Loucy (cell line): ENCODE measurements at regions not wholly inside any gene's neighbourhood (a gene's known extent, or its start where the extent isn't known, plus 50 kb on each side); places are given as distances from the start of the nearest gene placed in this dataset.

Source experiments
- H2AFZ ChIP-seq: fragments of 200-600 bp; sonication (generic); 2 replicates; pipeline ENCODE4 v1.6.0; 2016; ENCODE audit warnings: antibody characterized with exemption, mild to moderate bottlenecking, low read length, moderate library complexity
- H3F3A ChIP-seq: fragments of 200-600 bp; 2 replicates; pipeline ENCODE4 v1.6.0; 2016; ENCODE audit warnings: antibody characterized with exemption, low read depth, mild to moderate bottlenecking
- H3K27me3 ChIP-seq: fragments of 200-600 bp; sonication (generic); 2 replicates; pipeline ENCODE4 v1.6.1; 2014; ENCODE audit warnings: low read length, mild to moderate bottlenecking; ENCODE audit not compliant: insufficient read depth, poor library complexity, severe bottlenecking
- H3K36me3 ChIP-seq: fragments of 200-600 bp; sonication (generic); 2 replicates; pipeline ENCODE4 v1.6.1; 2016; ENCODE audit warnings: low read length; ENCODE audit not compliant: insufficient read depth
- H3K4me1 ChIP-seq: fragments of 200-600 bp; sonication (generic); 2 replicates; pipeline ENCODE4 v1.5.1; 2014; ENCODE audit warnings: low read length, mild to moderate bottlenecking; ENCODE audit not compliant: insufficient read depth, poor library complexity, severe bottlenecking
- H3K4me2 ChIP-seq: fragments of 200-600 bp; sonication (generic); 2 replicates; pipeline ENCODE4 v1.6.0; 2014; ENCODE audit warnings: antibody characterized with exemption, low read length, low read depth, mild to moderate bottlenecking; ENCODE audit not compliant: poor library complexity, severe bottlenecking
- H3K4me3 ChIP-seq: fragments of 200-600 bp; sonication (generic); 2 replicates; pipeline ENCODE4 v1.5.1; 2014; ENCODE audit warnings: low read length, mild to moderate bottlenecking, mixed read lengths; ENCODE audit not compliant: poor library complexity, severe bottlenecking
- H3K79me2 ChIP-seq: fragments of 200-600 bp; sonication (generic); 2 replicates; pipeline ENCODE4 v1.6.1; 2014; ENCODE audit warnings: low read length; ENCODE audit not compliant: insufficient read depth
- H3K9ac ChIP-seq: fragments of 200-600 bp; sonication (generic); 2 replicates; pipeline ENCODE4 v1.6.0; 2014; ENCODE audit warnings: mild to moderate bottlenecking, low read depth, low read length, moderate library complexity; ENCODE audit not compliant: poor library complexity, severe bottlenecking
- H3K9me2 ChIP-seq: fragments of 200-600 bp; sonication (generic); replicated peaks from 2 replicates; pipeline ENCODE4 v1.6.1; 2016; ENCODE audit warnings: low read depth, low read length, mixed read lengths
- H3K9me3 ChIP-seq: fragments of 200-600 bp; sonication (generic); 2 replicates; pipeline ENCODE4 v1.6.1; 2014; ENCODE audit warnings: mild to moderate bottlenecking, antibody characterized with exemption, low read length, low read depth; ENCODE audit not compliant: insufficient read depth
- H4K20me1 ChIP-seq: fragments of 200-600 bp; sonication (generic); 2 replicates; pipeline ENCODE4 v1.6.0; 2014; ENCODE audit warnings: antibody characterized with exemption, low read length, mild to moderate bottlenecking; ENCODE audit not compliant: insufficient read depth, poor library complexity, severe bottlenecking
- EZH2phosphoT487 ChIP-seq: fragments of 200-600 bp; IDR thresholded peaks from 2 replicates; pipeline ENCODE4 v1.6.1; 2018; ENCODE audit warnings: antibody characterized with exemption, mild to moderate bottlenecking, moderate library complexity, borderline replicate concordance
- TF ChIP-seq, protein P1 (sequence below): fragments of 200-600 bp; sonication (generic); conservative IDR thresholded peaks from 2 replicates; pipeline ENCODE4 v1.5.1; 2014; ENCODE audit warnings: mild to moderate bottlenecking, antibody characterized with exemption, low read length

DNA sequence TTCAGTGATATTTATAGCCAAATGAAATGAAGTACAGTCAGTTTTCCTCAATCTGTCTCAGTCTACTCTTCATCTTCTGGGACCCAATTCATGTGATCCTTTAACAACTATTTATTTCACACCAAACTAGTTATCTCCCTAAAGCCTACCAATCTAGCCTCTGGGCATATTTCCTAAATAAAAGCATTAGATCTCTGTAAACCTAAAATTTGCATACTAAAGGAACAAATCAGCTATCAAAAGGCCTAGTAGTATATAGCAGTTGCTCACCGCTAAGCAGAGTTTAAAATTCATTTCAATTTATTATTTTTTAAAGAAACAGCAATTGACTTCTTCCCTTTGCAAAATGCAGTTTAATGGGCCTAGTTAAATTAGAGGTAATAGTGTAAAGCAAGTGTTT lies 280.2 kb downstream of the ZEB2 start:
- H3K79me2 ChIP-seq: no peaks in the 10 kb centered on the region; the same call in 1 of the 2 replicates
- no peak overlapping the region for H3K4me3 ChIP-seq
- H3F3A ChIP-seq: no peaks in the 10 kb centered on the region
- H4K20me1 ChIP-seq: no peaks in the 10 kb centered on the region
- H3K9ac ChIP-seq: no peak overlapping the region
- no peak for TF ChIP-seq EZH2phosphoT487
- TF ChIP-seq, protein P1, sequence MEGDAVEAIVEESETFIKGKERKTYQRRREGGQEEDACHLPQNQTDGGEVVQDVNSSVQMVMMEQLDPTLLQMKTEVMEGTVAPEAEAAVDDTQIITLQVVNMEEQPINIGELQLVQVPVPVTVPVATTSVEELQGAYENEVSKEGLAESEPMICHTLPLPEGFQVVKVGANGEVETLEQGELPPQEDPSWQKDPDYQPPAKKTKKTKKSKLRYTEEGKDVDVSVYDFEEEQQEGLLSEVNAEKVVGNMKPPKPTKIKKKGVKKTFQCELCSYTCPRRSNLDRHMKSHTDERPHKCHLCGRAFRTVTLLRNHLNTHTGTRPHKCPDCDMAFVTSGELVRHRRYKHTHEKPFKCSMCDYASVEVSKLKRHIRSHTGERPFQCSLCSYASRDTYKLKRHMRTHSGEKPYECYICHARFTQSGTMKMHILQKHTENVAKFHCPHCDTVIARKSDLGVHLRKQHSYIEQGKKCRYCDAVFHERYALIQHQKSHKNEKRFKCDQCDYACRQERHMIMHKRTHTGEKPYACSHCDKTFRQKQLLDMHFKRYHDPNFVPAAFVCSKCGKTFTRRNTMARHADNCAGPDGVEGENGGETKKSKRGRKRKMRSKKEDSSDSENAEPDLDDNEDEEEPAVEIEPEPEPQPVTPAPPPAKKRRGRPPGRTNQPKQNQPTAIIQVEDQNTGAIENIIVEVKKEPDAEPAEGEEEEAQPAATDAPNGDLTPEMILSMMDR: no peak
- no peak overlapping the region for H2AFZ ChIP-seq
- H3K27me3 ChIP-seq: no peaks in the 10 kb centered on the region
- H3K36me3 ChIP-seq: no peaks in the 10 kb centered on the region
- no peaks in the 10 kb centered on the region for H3K9me3 ChIP-seq
- H3K4me1 ChIP-seq: peaks cover 49% of the 10 kb centered on the region
- no peak overlapping the region for H3K4me2 ChIP-seq
- no peaks in the 10 kb centered on the region for H3K9me2 ChIP-seq

DNA sequence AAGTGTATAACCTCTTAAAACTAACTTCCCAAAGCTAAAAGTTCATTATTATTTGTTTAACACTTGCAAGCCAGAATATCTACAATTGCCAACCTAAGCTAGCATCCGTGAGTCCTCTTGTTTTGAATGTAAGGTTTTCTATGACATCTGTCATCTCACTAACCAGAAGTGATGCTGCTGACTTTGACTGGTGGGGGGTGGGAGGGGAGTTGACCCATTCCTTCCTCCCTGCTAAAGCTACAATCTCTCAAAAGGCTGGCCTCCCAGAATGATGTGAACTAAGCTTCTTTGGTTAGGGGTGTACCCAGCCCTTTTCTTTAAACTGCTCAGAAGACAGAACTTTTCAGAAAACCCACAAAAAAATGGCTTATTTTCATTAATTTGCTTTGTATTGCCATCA lies 280.6 kb downstream of the ZEB2 start:
- H3K9me2 ChIP-seq: no peaks in the 10 kb centered on the region
- no peaks in the 10 kb centered on the region for H4K20me1 ChIP-seq
- no peak overlapping the region for H3K9ac ChIP-seq
- H3K4me3 ChIP-seq: no peak overlapping the region
- no peak for TF ChIP-seq EZH2phosphoT487
- TF ChIP-seq, protein P1: no peak
- H2AFZ ChIP-seq: no peak overlapping the region
- H3K4me1 ChIP-seq: peaks cover 53% of the 10 kb centered on the region
- H3K27me3 ChIP-seq: no peaks in the 10 kb centered on the region
- no peak overlapping the region for H3K4me2 ChIP-seq
- no peaks in the 10 kb centered on the region for H3K36me3 ChIP-seq
- no peaks in the 10 kb centered on the region; the same call in 1 of the 2 replicates for H3K79me2 ChIP-seq
- H3K9me3 ChIP-seq: no peaks in the 10 kb centered on the region
- no peaks in the 10 kb centered on the region for H3F3A ChIP-seq

DNA sequence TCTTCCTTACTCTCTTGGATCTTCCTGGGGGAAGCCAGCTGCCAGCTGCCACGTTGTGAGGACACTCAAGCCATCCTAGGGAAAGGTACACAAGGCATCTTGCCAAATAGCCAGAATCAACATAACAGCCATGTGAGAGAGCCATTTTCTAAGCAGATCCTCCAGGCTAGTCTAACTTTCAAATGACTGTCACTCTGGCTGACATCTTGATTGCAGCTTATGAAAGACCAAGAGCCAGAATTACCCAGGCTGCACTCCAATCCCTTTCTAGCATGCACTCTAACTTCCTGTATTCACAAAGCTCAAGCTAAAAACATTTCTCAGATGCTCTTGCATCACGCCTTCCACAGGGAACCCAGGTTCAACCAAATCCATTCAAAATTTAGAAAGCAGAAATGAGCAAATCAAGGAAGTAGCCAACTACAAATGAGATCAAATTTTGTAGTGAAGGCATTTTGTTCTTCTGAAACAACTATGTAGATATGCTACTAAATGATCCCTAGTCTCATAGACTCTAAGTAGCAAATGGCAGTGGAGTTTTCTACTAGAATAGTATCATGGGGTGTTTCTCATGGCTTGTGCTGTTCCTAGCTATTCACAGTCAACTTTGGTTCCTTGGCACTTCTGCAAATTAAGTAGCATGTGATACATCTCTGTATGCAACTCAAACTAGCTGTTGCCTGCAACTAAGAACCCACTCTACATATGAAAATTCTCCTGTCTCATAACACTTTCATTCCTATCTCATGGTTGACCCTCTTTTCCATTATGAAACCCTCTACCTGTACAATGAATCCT lies 281.9 kb downstream of the ZEB2 start:
- no peaks in the 10 kb centered on the region; the same call in 1 of the 2 replicates for H3K79me2 ChIP-seq
- no peaks in the 10 kb centered on the region for H3F3A ChIP-seq
- H3K9ac ChIP-seq: peak overlapping the region; percentile 6
- no peaks in the 10 kb centered on the region for H4K20me1 ChIP-seq
- peak overlapping the region; percentile 75 for H2AFZ ChIP-seq
- H3K9me3 ChIP-seq: no peaks in the 10 kb centered on the region
- no peaks in the 10 kb centered on the region for H3K27me3 ChIP-seq
- no peak for TF ChIP-seq EZH2phosphoT487
- TF ChIP-seq, protein P1: no peak
- H3K4me1 ChIP-seq: peaks cover 63% of the 10 kb centered on the region
- H3K36me3 ChIP-seq: no peaks in the 10 kb centered on the region
- no peaks in the 10 kb centered on the region for H3K9me2 ChIP-seq
- peak overlapping the region; percentile 36 for H3K4me2 ChIP-seq
- no peak overlapping the region for H3K4me3 ChIP-seq
